Hepatocyte (in vitro differentiated cells): ENCODE measurements at regions not wholly inside any gene's neighbourhood (a gene's known extent, or its start where the extent isn't known, plus 50 kb on each side); places are given as distances from the start of the nearest gene placed in this dataset.

Source experiments
- CTCF ChIP-seq: fragments of 200-600 bp; sonication (generic); IDR thresholded peaks from 2 replicates; pipeline ENCODE4 v1.5.1; 2016; ENCODE audit warnings: antibody characterized with exemption, mild to moderate bottlenecking; ENCODE audit not compliant: poor library complexity
- EZH2 ChIP-seq: fragments of 200-600 bp; sonication (generic); IDR thresholded peaks from 2 replicates; pipeline ENCODE4 v1.6.1; 2016; ENCODE audit warnings: antibody characterized with exemption, mild to moderate bottlenecking, borderline replicate concordance

DNA sequence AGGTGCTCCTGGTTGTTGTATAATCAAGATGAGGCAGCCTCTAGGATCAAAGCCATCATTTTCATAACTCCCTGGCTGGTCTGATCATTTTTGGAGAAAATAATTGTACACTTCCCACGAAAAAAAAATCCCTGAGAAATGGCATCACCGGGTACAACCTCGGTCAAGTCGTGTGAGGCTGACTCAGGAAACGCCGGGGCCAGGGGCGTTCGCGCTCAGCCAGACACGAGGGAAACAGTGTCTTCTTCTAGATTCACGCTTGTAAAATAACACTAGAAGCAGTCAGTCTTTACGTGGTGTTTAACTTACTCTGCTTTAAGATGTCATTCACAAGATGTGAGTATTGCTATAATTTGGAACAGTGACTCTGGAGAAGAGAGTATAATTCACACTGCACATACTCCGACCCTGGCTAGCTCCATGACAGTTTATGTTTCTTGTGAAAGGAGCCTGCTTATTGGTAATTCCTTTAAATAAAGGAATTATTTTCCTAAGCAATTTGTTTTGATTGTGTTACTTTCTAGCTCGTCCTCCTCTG lies 109.0 kb upstream of the SOX1 start:
- no peak for TF ChIP-seq CTCF
- TF ChIP-seq EZH2 = no peak
